HepG2 (cell line): ENCODE measurements at regions not wholly inside any gene's neighbourhood (a gene's known extent, or its start where the extent isn't known, plus 50 kb on each side); places are given as distances from the start of the nearest gene placed in this dataset.

Experiments used
- ATAC-seq: fragments of 200-7000 bp; cut with Tn5 transposase; 3 replicates; pipeline ENCODE4 v1.9.1; 2020; ENCODE audit warnings: mild to moderate bottlenecking, moderate library complexity
- BruUV-seq: library from RNA; stranded (reverse); fragments of 400-500 nt; replicated peaks from 2 replicates; lab custom pipeline; 2021; lab: Mats Ljungman, UMichigan
- CTCF ChIA-PET: fragments of 300-600 bp; formaldehyde crosslinking; extraction: SDS; loops from one replicate; lab custom pipeline; 2021; ENCODE audit warnings: low total read pairs, inconsistent platforms, low intra/inter-chr PET ratio; lab: Yijun Ruan, JAX
- POLR2A ChIA-PET: fragments of 350-600 bp; sonication (Branson Sonifier 250); formaldehyde crosslinking; loops from one replicate; lab custom pipeline; 2020; ENCODE audit warnings: antibody characterized with exemption, inconsistent platforms; lab: Yijun Ruan, JAX
- DNase-seq: peaks from one replicate; pipeline ENCODE4 v3.0.0-alpha.2; 2015; ENCODE audit warnings: low spot score
- FAIRE-seq: peaks from 3 replicates; lab custom pipeline; 2011; peaks lifted over from hg19 to GRCh38; lab: Jason Lieb, UNC
- H2AFZ ChIP-seq: one replicate; pipeline ENCODE4 v1.6.1; 2011; ENCODE audit warnings: low read length, inconsistent platforms
- H3K27ac ChIP-seq: fragments of 300-600 bp; 3 replicates; pipeline ENCODE4 v1.8.0; 2011; ENCODE audit warnings: mixed run types, mild to moderate bottlenecking, mixed read lengths, low read length, inconsistent platforms; ENCODE audit not compliant: insufficient read depth; ENCODE audit errors: extremely low read length
- H3K27me3 ChIP-seq, 2 experiments: fragments of 200-600 bp in 1 of 2; 2 replicates in 1 of 2; 3 replicates in 1 of 2; pipeline versions ENCODE4 v1.6.0 to v1.8.0; 2011; ENCODE audit warnings: low read length in 2 of 2, mild to moderate bottlenecking in 2 of 2, moderate library complexity in 2 of 2, inconsistent platforms in 1 of 2; ENCODE audit not compliant: insufficient read depth in 2 of 2, control insufficient read depth in 1 of 2
- H3K36me3 ChIP-seq, 2 experiments: fragments of 200-600 bp in 1 of 2; replicated peaks in 1 of 2; 2 replicates in 1 of 2; 3 replicates in 1 of 2; pipeline versions ENCODE4 v1.5.1 to v1.8.0; 2011; ENCODE audit warnings: low read length in 2 of 2, inconsistent platforms in 1 of 2; ENCODE audit not compliant: insufficient read depth in 2 of 2, control insufficient read depth in 1 of 2
- H3K4me1 ChIP-seq: 2 replicates; pipeline ENCODE4 v1.5.1; 2012; ENCODE audit warnings: low read length, inconsistent platforms; ENCODE audit not compliant: insufficient read depth
- H3K4me2 ChIP-seq: 2 replicates; pipeline ENCODE4 v1.6.0; 2011; ENCODE audit warnings: low read depth, low read length, inconsistent platforms
- H3K4me3 ChIP-seq, 3 experiments: fragments of 200-600 bp in 1 of 3; sonication (generic), shearing (Covaris generic) in 1 of 3; replicated peaks in 1 of 3; 2 replicates each; pipeline ENCODE4 v1.5.1; 2011 to 2016; ENCODE audit warnings: low read length in 3 of 3, inconsistent platforms in 2 of 3, low read depth in 2 of 3, mild to moderate bottlenecking in 2 of 3, control low read depth in 1 of 3, mixed read lengths in 1 of 3; ENCODE audit not compliant: insufficient read depth in 1 of 3
- H3K79me2 ChIP-seq: one replicate; pipeline ENCODE4 v1.6.1; 2011; ENCODE audit warnings: low read length, inconsistent platforms; ENCODE audit not compliant: insufficient read depth
- H3K9ac ChIP-seq: 2 replicates; pipeline ENCODE4 v1.6.0; 2011; ENCODE audit warnings: mild to moderate bottlenecking, low read depth, low read length, inconsistent platforms; ENCODE audit not compliant: insufficient read depth
- H3K9me3 ChIP-seq: 2 replicates; pipeline ENCODE4 v1.5.1; 2012; ENCODE audit warnings: mild to moderate bottlenecking, low read length
- H4K20me1 ChIP-seq: 2 replicates; pipeline ENCODE4 v1.6.0; 2011; ENCODE audit warnings: inconsistent platforms, mild to moderate bottlenecking, low read length, moderate library complexity; ENCODE audit not compliant: insufficient read depth
- ATRX ChIP-seq: sonication (generic); formaldehyde crosslinking; IDR thresholded peaks from 2 replicates; pipeline ENCODE4 v1.4.0; 2020; ENCODE audit warnings: missing genetic modification reagents, borderline replicate concordance
- FUBP1 ChIP-seq: sonication (generic); formaldehyde crosslinking; IDR thresholded peaks from 2 replicates; pipeline ENCODE4 v1.5.1; 2020; ENCODE audit warnings: missing genetic modification reagents, mild to moderate bottlenecking, borderline replicate concordance
- GTF2F1 ChIP-seq: fragments of 150-350 bp; IDR thresholded peaks from 2 replicates; pipeline ENCODE4 v1.6.1; 2014; ENCODE audit warnings: low read length
- RAD21 ChIP-seq: fragments of 450-650 bp; formaldehyde crosslinking; IDR thresholded peaks from 2 replicates; pipeline ENCODE4 v1.5.0; 2020; ENCODE audit warnings: mild to moderate bottlenecking
- RBM22 ChIP-seq: fragments of 200-400 bp; formaldehyde crosslinking; optimal IDR thresholded peaks from 2 replicates; pipeline ENCODE3; 2017; ENCODE audit warnings: mild to moderate bottlenecking, low read length, moderate library complexity
- RELA ChIP-seq: sonication (generic); formaldehyde crosslinking; IDR thresholded peaks from 2 replicates; pipeline ENCODE4 v1.4.0; 2020; ENCODE audit warnings: missing genetic modification reagents
- TEAD2 ChIP-seq: sonication (generic); formaldehyde crosslinking; IDR thresholded peaks from 2 replicates; pipeline ENCODE4 v1.9.0; 2021; ENCODE audit warnings: missing genetic modification reagents
- ZBTB7B ChIP-seq: sonication (generic); formaldehyde crosslinking; IDR thresholded peaks from 2 replicates; pipeline ENCODE4 v1.4.0; 2020; ENCODE audit warnings: missing genetic modification reagents
- ZFAT ChIP-seq: sonication (generic); formaldehyde crosslinking; conservative IDR thresholded peaks from 2 replicates; pipeline ENCODE4 v1.8.1; 2023; ENCODE audit warnings: missing genetic modification reagents, inconsistent platforms
- ZNF12 ChIP-seq: sonication (generic); formaldehyde crosslinking; IDR thresholded peaks from 2 replicates; pipeline ENCODE4 v1.5.0; 2020; ENCODE audit warnings: missing genetic modification reagents
- ZNF607 ChIP-seq: sonication (generic); formaldehyde crosslinking; IDR thresholded peaks from 2 replicates; pipeline ENCODE4 v1.5.1; 2020; ENCODE audit warnings: missing genetic modification reagents, mild to moderate bottlenecking, borderline replicate concordance
- WGBS: methylation state at CpG from one replicate; pipeline ENCODE4 v1.1.6; 2017; ENCODE audit warnings: low lambda C conversion rate; 5-methylcytosine and 5-hydroxymethylcytosine counted together
- in situ Hi-C: cut with HindIII; loops from 2 replicates; pipeline ENCODE4 v1.10.0; 2017; ENCODE audit warnings: low pct_unique_long_range_greater_than_20kb; ENCODE audit not compliant: extremely low pct_ligation_motif_present
- intact Hi-C: fragments of 100-400 bp; cut with micrococcal nuclease; formaldehyde crosslinking; loops from one replicate; pipeline ENCODE4 v1.10.0; 2022; ENCODE audit not compliant: unreplicated experiment
- TF ChIP-seq, protein P1 (sequence below): sonication (generic); formaldehyde crosslinking; IDR thresholded peaks from 2 replicates; pipeline ENCODE4 v1.5.0; 2020; ENCODE audit warnings: missing genetic modification reagents
- TF ChIP-seq, protein P2 (sequence below): sonication (generic); formaldehyde crosslinking; IDR thresholded peaks from 2 replicates; pipeline ENCODE4 v1.4.0; 2020; ENCODE audit warnings: missing genetic modification reagents
- TF ChIP-seq, protein P3 (sequence below): sonication (generic); formaldehyde crosslinking; IDR thresholded peaks from 2 replicates; pipeline ENCODE4 v1.4.0; 2020; ENCODE audit warnings: missing genetic modification reagents, borderline replicate concordance

DNA sequence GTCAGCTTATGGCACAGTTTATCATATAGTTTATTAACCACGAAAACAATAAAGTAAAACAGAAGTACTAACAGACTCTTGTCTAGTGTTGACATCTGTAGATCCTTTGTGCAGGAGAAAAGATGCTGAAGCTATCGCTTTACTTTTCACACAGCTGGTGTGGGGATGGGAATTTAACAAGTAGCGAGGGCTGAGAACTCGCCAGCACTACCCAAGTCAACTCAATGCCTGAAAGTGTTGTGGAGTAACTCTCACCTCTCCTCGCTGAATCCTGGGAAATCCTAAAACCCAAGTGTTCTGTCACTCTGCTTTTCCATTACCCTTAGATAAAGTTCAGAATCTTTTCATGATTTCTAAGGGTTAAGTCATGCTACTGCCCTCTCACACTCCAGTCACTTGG, 264.2 kb downstream of the BMP4 start:
- no peak overlapping the region for H3K9ac ChIP-seq
- TF ChIP-seq RELA (CRISPR knock-in tag) (no peak), ZBTB7B (CRISPR knock-in tag) (no peak), ATRX (CRISPR knock-in tag) (no peak), TEAD2 (CRISPR knock-in tag) (no peak), GTF2F1 (no peak), ZNF607 (no peak), RBM22 (no peak), ZNF12 (CRISPR knock-in tag) (no peak), ZFAT (CRISPR knock-in tag) (no peak), FUBP1 (CRISPR knock-in tag) (no peak), RAD21 (CRISPR knock-in tag) (no peak)
- TF ChIP-seq, protein P1, sequence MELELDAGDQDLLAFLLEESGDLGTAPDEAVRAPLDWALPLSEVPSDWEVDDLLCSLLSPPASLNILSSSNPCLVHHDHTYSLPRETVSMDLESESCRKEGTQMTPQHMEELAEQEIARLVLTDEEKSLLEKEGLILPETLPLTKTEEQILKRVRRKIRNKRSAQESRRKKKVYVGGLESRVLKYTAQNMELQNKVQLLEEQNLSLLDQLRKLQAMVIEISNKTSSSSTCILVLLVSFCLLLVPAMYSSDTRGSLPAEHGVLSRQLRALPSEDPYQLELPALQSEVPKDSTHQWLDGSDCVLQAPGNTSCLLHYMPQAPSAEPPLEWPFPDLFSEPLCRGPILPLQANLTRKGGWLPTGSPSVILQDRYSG (CRISPR knock-in tag): no peak
- TF ChIP-seq, protein P2, sequence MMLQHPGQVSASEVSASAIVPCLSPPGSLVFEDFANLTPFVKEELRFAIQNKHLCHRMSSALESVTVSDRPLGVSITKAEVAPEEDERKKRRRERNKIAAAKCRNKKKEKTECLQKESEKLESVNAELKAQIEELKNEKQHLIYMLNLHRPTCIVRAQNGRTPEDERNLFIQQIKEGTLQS (CRISPR knock-in tag): no peak
- TF ChIP-seq, protein P3, sequence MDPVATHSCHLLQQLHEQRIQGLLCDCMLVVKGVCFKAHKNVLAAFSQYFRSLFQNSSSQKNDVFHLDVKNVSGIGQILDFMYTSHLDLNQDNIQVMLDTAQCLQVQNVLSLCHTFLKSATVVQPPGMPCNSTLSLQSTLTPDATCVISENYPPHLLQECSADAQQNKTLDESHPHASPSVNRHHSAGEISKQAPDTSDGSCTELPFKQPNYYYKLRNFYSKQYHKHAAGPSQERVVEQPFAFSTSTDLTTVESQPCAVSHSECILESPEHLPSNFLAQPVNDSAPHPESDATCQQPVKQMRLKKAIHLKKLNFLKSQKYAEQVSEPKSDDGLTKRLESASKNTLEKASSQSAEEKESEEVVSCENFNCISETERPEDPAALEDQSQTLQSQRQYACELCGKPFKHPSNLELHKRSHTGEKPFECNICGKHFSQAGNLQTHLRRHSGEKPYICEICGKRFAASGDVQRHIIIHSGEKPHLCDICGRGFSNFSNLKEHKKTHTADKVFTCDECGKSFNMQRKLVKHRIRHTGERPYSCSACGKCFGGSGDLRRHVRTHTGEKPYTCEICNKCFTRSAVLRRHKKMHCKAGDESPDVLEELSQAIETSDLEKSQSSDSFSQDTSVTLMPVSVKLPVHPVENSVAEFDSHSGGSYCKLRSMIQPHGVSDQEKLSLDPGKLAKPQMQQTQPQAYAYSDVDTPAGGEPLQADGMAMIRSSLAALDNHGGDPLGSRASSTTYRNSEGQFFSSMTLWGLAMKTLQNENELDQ (CRISPR knock-in tag): no peak
- 93% methylated on average over 5 of the region's 5 CpGs for WGBS
- no peaks in the 10 kb centered on the region for H4K20me1 ChIP-seq
- no peaks in the 10 kb centered on the region for H3K36me3 ChIP-seq
- CTCF ChIA-PET: no interaction called here
- no peak for FAIRE-seq
- H3K4me2 ChIP-seq: no peak overlapping the region
- POLR2A ChIA-PET: no interaction called here
- H3K4me3 ChIP-seq: no peak overlapping the region
- BruUV-seq: no TSS peak
- H3K27me3 ChIP-seq: no peaks in the 10 kb centered on the region
- no peak for DNase-seq
- no peaks in the 10 kb centered on the region for H3K9me3 ChIP-seq
- intact Hi-C loops: no loop called here
- in situ Hi-C loops: no loop called here
- H3K27ac ChIP-seq: no peak overlapping the region
- H3K4me1 ChIP-seq: peaks cover 13% of the 10 kb centered on the region
- no peaks in the 10 kb centered on the region for H3K79me2 ChIP-seq
- ATAC-seq: no peak
- H2AFZ ChIP-seq: no peak overlapping the region
